ENCODE measurements at regions not wholly inside any gene's neighbourhood (a gene's known extent, or its start where the extent isn't known, plus 50 kb on each side); places are given as distances from the start of the nearest gene placed in this dataset.
"Not testable (repeated sequence)": the region's sequence is repeated elsewhere in the genome, so short reads cannot be mapped to it uniquely, and the experiment has no call there.

GRCh38 chrX:155819966-155820491, 61.1 kb upstream of the VAMP7 start:
- DNase-seq: peak; percentile 30

- DNase-seq: no peak
Measured at GRCh38 chrX:155819525-155819924, 61.6 kb upstream of the VAMP7 start.

GRCh38 chrX:155814391-155814790, 66.8 kb upstream of the VAMP7 start:
- not testable (repeated sequence) for DNase-seq

GRCh38 chrX:155779831-155780230, 101.3 kb upstream of the VAMP7 start:
- DNase-seq: no peak

- DNase-seq: no peak
Measured at GRCh38 chrX:155778844-155779553, 102.1 kb upstream of the VAMP7 start.

GRCh38 chrX:155774387-155774786, 106.8 kb upstream of the VAMP7 start:
- no peak for DNase-seq

- DNase-seq: no peak
Measured at GRCh38 chrX:155767876-155768769, 113.0 kb upstream of the VAMP7 start.

GRCh38 chrX:155767051-155767875, 113.9 kb upstream of the VAMP7 start:
- peak; percentile 2 for DNase-seq

- DNase-seq: no peak
Measured at GRCh38 chrX:155766321-155766720, 114.8 kb upstream of the VAMP7 start.

GRCh38 chrX:155761185-155761584, 120.0 kb upstream of the VAMP7 start:
- no peak for DNase-seq

- no peak for DNase-seq
Measured at GRCh38 chrX:155757046-155757759, 123.9 kb upstream of the VAMP7 start.

- DNase-seq: no peak
Measured at GRCh38 chrX:155755706-155756337, 125.3 kb upstream of the VAMP7 start.

GRCh38 chrX:155751131-155751530, 130.0 kb upstream of the VAMP7 start:
- DNase-seq: no peak

GRCh38 chrX:155747520-155747919, 133.6 kb upstream of the VAMP7 start:
- no peak for DNase-seq

- no peak for DNase-seq
Measured at GRCh38 chrX:155745792-155746191, 133.0 kb upstream of the TMLHE start.

GRCh38 chrX:155744534-155744933, 131.8 kb upstream of the TMLHE start:
- no peak for DNase-seq

- DNase-seq: not testable (repeated sequence)
Measured at GRCh38 chrX:155728335-155728734, 115.6 kb upstream of the TMLHE start.

GRCh38 chrX:155718972-155719586, 106.3 kb upstream of the TMLHE start:
- no peak for DNase-seq

- DNase-seq: no peak
Measured at GRCh38 chrX:155715141-155715540, 102.4 kb upstream of the TMLHE start.

GRCh38 chrX:155695419-155695818, 82.7 kb upstream of the TMLHE start:
- DNase-seq: no peak

GRCh38 chrX:155694649-155695048, 81.9 kb upstream of the TMLHE start:
- no peak for DNase-seq

Data from stimulated activated CD4-positive, alpha-beta T cell treated with anti-CD3 and anti-CD28 coated beads, Interleukin-4, amount 100 ng/mL, for 1 hour (primary cell).